ENCODE measurements at regions not wholly inside any gene's neighbourhood (a gene's known extent, or its start where the extent isn't known, plus 50 kb on each side); places are given as distances from the start of the nearest gene placed in this dataset.

DNA sequence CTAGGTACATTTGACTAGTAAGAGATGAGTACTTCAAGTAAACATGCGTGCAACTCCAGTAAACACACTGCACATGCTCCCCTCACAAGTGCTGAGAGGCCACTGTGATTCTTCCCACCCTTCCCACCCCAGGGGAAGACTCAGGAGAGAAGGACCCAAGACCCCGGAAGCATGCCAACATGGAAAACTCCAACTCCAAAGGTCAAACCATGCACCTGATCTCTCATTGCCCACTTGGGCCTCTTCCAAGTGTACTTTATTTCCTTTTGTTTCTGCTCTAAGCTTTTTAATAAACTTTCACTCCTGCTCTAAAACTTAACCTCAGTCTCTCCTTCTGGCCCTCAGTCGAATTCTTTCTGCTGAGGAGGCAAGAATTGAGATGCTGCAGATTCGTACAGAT lies 78.5 kb downstream of the CD83 start:
- TF ChIP-seq POLR2A (IDR thresholded peaks at IDR 0.05; ENCODE audit: low read length): no peak
- TF ChIP-seq GATA1 (IDR thresholded peaks at IDR 0.05; ENCODE audit: low read depth, low read length): no peak

All from erythroblast (primary cell).